Nephron (organoid): ENCODE measurements at regions not wholly inside any gene's neighbourhood (a gene's known extent, or its start where the extent isn't known, plus 50 kb on each side); places are given as distances from the start of the nearest gene placed in this dataset.
"Not testable (repeated sequence)": the region's sequence is repeated elsewhere in the genome, so short reads cannot be mapped to it uniquely, and the experiment has no call there.

Source experiments
- H3K27ac Mint-ChIP-seq, 3 experiments: 2 replicates each; pipeline ENCODE4 v1.8.0; 2020; ENCODE audit warnings: mixed read lengths in 3 of 3, mild to moderate bottlenecking in 2 of 3, moderate library complexity in 1 of 3
- H3K27me3 Mint-ChIP-seq: 2 replicates; pipeline ENCODE4 v1.8.0; 2021; ENCODE audit warnings: low read depth, mild to moderate bottlenecking, moderate library complexity, mixed read lengths
- H3K36me3 Mint-ChIP-seq: 2 replicates; pipeline ENCODE4 v1.8.0; 2020; ENCODE audit warnings: low read depth, mixed read lengths
- H3K4me1 Mint-ChIP-seq: 2 replicates; pipeline ENCODE4 v1.8.0; 2020; ENCODE audit warnings: mixed read lengths
- H3K4me3 Mint-ChIP-seq, 3 experiments: 2 replicates each; pipeline ENCODE4 v1.8.0; 2020; ENCODE audit warnings: mild to moderate bottlenecking in 3 of 3, mixed read lengths in 3 of 3, moderate library complexity in 2 of 3
- H3K9me3 Mint-ChIP-seq: 2 replicates; pipeline ENCODE4 v1.8.0; 2020; ENCODE audit warnings: mixed read lengths
- TF ChIP-seq, protein P1 (sequence below), 3 experiments: fragments of 200-600 bp; sonication (generic); IDR thresholded peaks; one replicate each; pipeline ENCODE4 v1.5.0; 2021; ENCODE audit warnings: antibody characterized with exemption in 3 of 3; ENCODE audit not compliant: unreplicated experiment in 3 of 3

DNA sequence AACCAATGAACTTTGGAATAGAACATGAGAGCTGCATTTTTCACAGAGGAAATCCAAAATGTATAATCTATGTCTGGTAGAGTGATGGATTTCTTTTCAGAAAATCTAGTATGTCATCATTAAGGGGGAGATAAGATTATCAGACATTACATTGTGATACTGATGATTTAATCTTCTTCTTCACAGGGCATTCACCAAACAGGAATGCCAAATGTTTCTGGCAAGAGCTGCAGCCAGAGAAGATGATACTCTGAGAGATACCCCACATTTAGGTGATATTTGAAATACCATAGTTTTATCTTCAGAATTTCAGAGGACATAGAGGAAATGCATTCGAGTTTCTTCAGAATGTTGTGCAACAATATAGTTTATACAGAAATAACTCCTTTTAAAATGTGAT is 1523.7 kb upstream of the ADGRL3 start:
- H3K27me3 Mint-ChIP-seq = no peaks in the 10 kb centered on the region
- peaks cover 2% of the 10 kb centered on the region for H3K9me3 Mint-ChIP-seq

GRCh38 chr4:59676992-59677391 is 1523.1 kb upstream of the ADGRL3 start:
- H3K4me1 Mint-ChIP-seq, H3K27me3 Mint-ChIP-seq, H3K27ac Mint-ChIP-seq, H3K9me3 Mint-ChIP-seq, H3K36me3 Mint-ChIP-seq, H3K4me3 Mint-ChIP-seq: not testable (repeated sequence)

More for the DNA sequence above, 1523.7 kb upstream of the ADGRL3 start:
- H3K4me3 Mint-ChIP-seq = no peak overlapping the region
- no peaks in the 10 kb centered on the region for H3K36me3 Mint-ChIP-seq
- H3K4me1 Mint-ChIP-seq = no peaks in the 10 kb centered on the region
- no peak overlapping the region for H3K27ac Mint-ChIP-seq
- TF ChIP-seq, protein P1, sequence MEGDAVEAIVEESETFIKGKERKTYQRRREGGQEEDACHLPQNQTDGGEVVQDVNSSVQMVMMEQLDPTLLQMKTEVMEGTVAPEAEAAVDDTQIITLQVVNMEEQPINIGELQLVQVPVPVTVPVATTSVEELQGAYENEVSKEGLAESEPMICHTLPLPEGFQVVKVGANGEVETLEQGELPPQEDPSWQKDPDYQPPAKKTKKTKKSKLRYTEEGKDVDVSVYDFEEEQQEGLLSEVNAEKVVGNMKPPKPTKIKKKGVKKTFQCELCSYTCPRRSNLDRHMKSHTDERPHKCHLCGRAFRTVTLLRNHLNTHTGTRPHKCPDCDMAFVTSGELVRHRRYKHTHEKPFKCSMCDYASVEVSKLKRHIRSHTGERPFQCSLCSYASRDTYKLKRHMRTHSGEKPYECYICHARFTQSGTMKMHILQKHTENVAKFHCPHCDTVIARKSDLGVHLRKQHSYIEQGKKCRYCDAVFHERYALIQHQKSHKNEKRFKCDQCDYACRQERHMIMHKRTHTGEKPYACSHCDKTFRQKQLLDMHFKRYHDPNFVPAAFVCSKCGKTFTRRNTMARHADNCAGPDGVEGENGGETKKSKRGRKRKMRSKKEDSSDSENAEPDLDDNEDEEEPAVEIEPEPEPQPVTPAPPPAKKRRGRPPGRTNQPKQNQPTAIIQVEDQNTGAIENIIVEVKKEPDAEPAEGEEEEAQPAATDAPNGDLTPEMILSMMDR (IDR thresholded peaks at IDR 0.05; ENCODE audit: unreplicated experiment in 3 of 3) = no peak

DNA sequence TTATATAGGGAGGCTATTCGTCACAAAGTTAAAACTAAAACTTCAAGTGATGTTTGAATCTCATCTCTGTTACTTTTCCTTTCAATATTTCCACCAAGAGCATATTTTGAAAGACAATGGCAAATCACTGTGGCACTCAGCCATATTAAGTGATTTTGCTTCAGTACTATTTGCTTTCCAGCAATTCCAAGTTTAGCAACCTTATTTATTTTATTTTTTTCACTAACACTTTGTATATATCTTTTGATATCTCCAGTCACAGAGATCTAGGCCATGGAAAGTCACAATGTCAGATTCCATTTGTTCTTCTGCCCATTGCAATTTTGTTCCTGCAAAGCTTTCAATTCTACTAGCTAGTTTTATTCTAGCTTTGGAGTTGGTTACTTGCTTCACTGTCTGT is 1514.5 kb upstream of the ADGRL3 start:
- H3K9me3 Mint-ChIP-seq = no peaks in the 10 kb centered on the region

DNA sequence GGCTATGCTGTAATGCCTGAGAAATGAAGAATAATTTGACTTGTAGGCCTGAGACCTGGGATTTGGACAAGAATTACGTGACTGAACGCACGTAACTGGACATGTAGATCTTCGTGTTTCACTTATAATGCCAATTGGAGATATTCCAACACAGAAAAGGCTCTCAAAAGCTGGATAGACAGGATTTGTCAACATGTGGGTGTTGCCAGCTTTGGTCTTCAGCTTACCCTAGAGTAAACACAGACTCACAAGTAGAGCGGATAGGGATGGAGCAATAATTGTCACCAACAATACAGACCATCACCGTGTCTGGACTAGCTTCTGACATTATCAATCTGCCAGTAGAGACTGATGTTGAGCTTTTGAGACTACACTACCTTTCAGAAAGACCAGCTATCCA is 1511.0 kb upstream of the ADGRL3 start:
- no peaks in the 10 kb centered on the region for H3K9me3 Mint-ChIP-seq

More for the DNA sequence above, 1514.5 kb upstream of the ADGRL3 start:
- Mint-ChIP-seq H3K4me3 (no peak overlapping the region), H3K27me3 (no peaks in the 10 kb centered on the region), H3K4me1 (no peaks in the 10 kb centered on the region), H3K27ac (no peak overlapping the region), H3K36me3 (no peaks in the 10 kb centered on the region)
- TF ChIP-seq, protein P1 (IDR thresholded peaks at IDR 0.05; ENCODE audit: unreplicated experiment in 3 of 3) = no peak

GRCh38 chr4:59695355-59696053 is 1504.6 kb upstream of the ADGRL3 start:
- Mint-ChIP-seq H3K27me3 (no peaks in the 10 kb centered on the region), H3K27ac (no peak overlapping the region), H3K4me1 (no peaks in the 10 kb centered on the region), H3K4me3 (no peak overlapping the region), H3K9me3 (no peaks in the 10 kb centered on the region), H3K36me3 (no peaks in the 10 kb centered on the region)
- TF ChIP-seq, protein P1 (IDR thresholded peaks at IDR 0.05; ENCODE audit: unreplicated experiment in 3 of 3) = no peak

More for the DNA sequence above, 1511.0 kb upstream of the ADGRL3 start:
- TF ChIP-seq, protein P1 (IDR thresholded peaks at IDR 0.05; ENCODE audit: unreplicated experiment in 3 of 3) = no peak
- no peaks in the 10 kb centered on the region for H3K4me1 Mint-ChIP-seq
- no peak overlapping the region for H3K27ac Mint-ChIP-seq
- no peaks in the 10 kb centered on the region for H3K36me3 Mint-ChIP-seq
- H3K4me3 Mint-ChIP-seq = no peak overlapping the region
- no peaks in the 10 kb centered on the region for H3K27me3 Mint-ChIP-seq

GRCh38 chr4:59698041-59698440 is 1502.1 kb upstream of the ADGRL3 start:
- no peaks in the 10 kb centered on the region for H3K9me3 Mint-ChIP-seq

More at GRCh38 chr4:59698041-59698440, 1502.1 kb upstream of the ADGRL3 start:
- no peak overlapping the region for H3K27ac Mint-ChIP-seq
- no peaks in the 10 kb centered on the region for H3K36me3 Mint-ChIP-seq
- H3K4me3 Mint-ChIP-seq = no peak overlapping the region
- no peaks in the 10 kb centered on the region for H3K4me1 Mint-ChIP-seq
- H3K27me3 Mint-ChIP-seq = no peaks in the 10 kb centered on the region
- TF ChIP-seq, protein P1 (IDR thresholded peaks at IDR 0.05; ENCODE audit: unreplicated experiment in 3 of 3) = no peak
